GM23248 (cell line): ENCODE measurements at regions not wholly inside any gene's neighbourhood (a gene's known extent, or its start where the extent isn't known, plus 50 kb on each side); places are given as distances from the start of the nearest gene placed in this dataset.
"Not testable (repeated sequence)": the region's sequence is repeated elsewhere in the genome, so short reads cannot be mapped to it uniquely, and the experiment has no call there.

Experiments used
- DNase-seq: peaks from one replicate; pipeline ENCODE4 v3.0.0-alpha.2; 2015
- H2AFZ ChIP-seq: fragments of 200-600 bp; sonication (generic); 2 replicates; pipeline ENCODE4 v1.6.1; 2016; ENCODE audit warnings: antibody characterized with exemption
- H3F3A ChIP-seq: fragments of 200-600 bp; sonication (generic); 2 replicates; pipeline ENCODE4 v1.6.1; 2016; ENCODE audit warnings: mild to moderate bottlenecking, antibody characterized with exemption, mixed run types; ENCODE audit not compliant: insufficient read depth
- H3K27ac ChIP-seq: fragments of 200-600 bp; sonication (generic); 2 replicates; pipeline ENCODE4 v1.5.1; 2016; ENCODE audit warnings: mild to moderate bottlenecking
- H3K27me3 ChIP-seq: fragments of 200-600 bp; sonication (generic); replicated peaks from 2 replicates; pipeline ENCODE4 v1.6.1; 2016; ENCODE audit warnings: mild to moderate bottlenecking; ENCODE audit not compliant: insufficient read depth
- H3K36me3 ChIP-seq: fragments of 200-600 bp; sonication (generic); 2 replicates; pipeline ENCODE4 v1.6.1; 2016; ENCODE audit warnings: low read depth, mild to moderate bottlenecking
- H3K4me1 ChIP-seq: fragments of 200-600 bp; sonication (generic); 2 replicates; pipeline ENCODE4 v1.6.1; 2016; ENCODE audit warnings: mild to moderate bottlenecking; ENCODE audit not compliant: insufficient read depth
- H3K4me2 ChIP-seq: fragments of 200-600 bp; sonication (generic); one replicate; pipeline ENCODE4 v1.6.1; 2016; ENCODE audit warnings: mild to moderate bottlenecking; ENCODE audit not compliant: unreplicated experiment
- H3K4me3 ChIP-seq: fragments of 200-600 bp; sonication (generic); 2 replicates; pipeline ENCODE4 v1.5.1; 2016; ENCODE audit warnings: mild to moderate bottlenecking
- H3K79me2 ChIP-seq: fragments of 200-600 bp; sonication (generic); 2 replicates; pipeline ENCODE4 v1.6.1; 2016; ENCODE audit warnings: mild to moderate bottlenecking; ENCODE audit not compliant: insufficient read depth
- H3K9ac ChIP-seq: fragments of 200-600 bp; sonication (generic); 2 replicates; pipeline ENCODE4 v1.6.1; 2016; ENCODE audit warnings: mild to moderate bottlenecking
- H3K9me2 ChIP-seq: fragments of 200-600 bp; sonication (generic); 2 replicates; pipeline ENCODE4 v1.6.1; 2016; ENCODE audit warnings: mixed run types, mild to moderate bottlenecking, moderate library complexity; ENCODE audit not compliant: insufficient read depth
- H3K9me3 ChIP-seq: fragments of 200-600 bp; sonication (generic); one replicate; pipeline ENCODE4 v1.6.1; 2017; ENCODE audit warnings: low read depth
- H4K20me1 ChIP-seq: fragments of 200-600 bp; sonication (generic); 2 replicates; pipeline ENCODE4 v1.6.0; 2016; ENCODE audit not compliant: insufficient read depth
- EZH2 ChIP-seq: fragments of 200-600 bp; sonication (generic); IDR thresholded peaks from 2 replicates; pipeline ENCODE4 v1.6.1; 2018; ENCODE audit warnings: antibody characterized with exemption, mild to moderate bottlenecking; ENCODE audit not compliant: insufficient read depth, poor library complexity, severe bottlenecking
- EZH2phosphoT487 ChIP-seq: fragments of 200-600 bp; sonication (generic); IDR thresholded peaks from 2 replicates; pipeline ENCODE4 v1.6.1; 2018; ENCODE audit warnings: antibody characterized with exemption, moderate library complexity, mild to moderate bottlenecking, low read depth; ENCODE audit not compliant: insufficient read depth
- WGBS, 2 experiments: methylation state at CpG; one replicate each; pipeline ENCODE4 v1.1.6; 2015 to 2017; ENCODE audit warnings: low lambda C conversion rate in 2 of 2, low coverage in 1 of 2; ENCODE audit errors: missing lambda C conversion rate in 2 of 2; 5-methylcytosine and 5-hydroxymethylcytosine counted together
- in situ Hi-C: fragments of 300-500 bp; cut with MboI; formaldehyde crosslinking; loops from 2 replicates; pipeline ENCODE4 v1.15.0; 2020

GRCh38 chr9:73280113-73280512 is 128.4 kb downstream of the ANXA1 start:
- 13 to 14% methylated on average over 3 of the region's 3 CpGs for WGBS, 2 experiments
- Histone ChIP-seq H4K20me1 (no peaks in the 10 kb centered on the region), H3K4me3 (no peak overlapping the region), H3K9me3 (no peaks in the 10 kb centered on the region), H3K36me3 (no peaks in the 10 kb centered on the region), H3K27ac (no peak overlapping the region), H3K9ac (no peak overlapping the region), H3K4me1 (no peaks in the 10 kb centered on the region), H3K27me3 (peaks cover 14% of the 10 kb centered on the region; the same call in 1 of the 2 replicates), H3K4me2 (no peak overlapping the region), H3K79me2 (no peaks in the 10 kb centered on the region), H2AFZ (no peak overlapping the region), H3K9me2 (peaks cover 4% of the 10 kb centered on the region; the same call in 1 of the 2 replicates), H3F3A (no peaks in the 10 kb centered on the region)
- no peak for DNase-seq
- TF ChIP-seq EZH2phosphoT487: no peak
- no peak for TF ChIP-seq EZH2
- in situ Hi-C loops: no loop called here

DNA sequence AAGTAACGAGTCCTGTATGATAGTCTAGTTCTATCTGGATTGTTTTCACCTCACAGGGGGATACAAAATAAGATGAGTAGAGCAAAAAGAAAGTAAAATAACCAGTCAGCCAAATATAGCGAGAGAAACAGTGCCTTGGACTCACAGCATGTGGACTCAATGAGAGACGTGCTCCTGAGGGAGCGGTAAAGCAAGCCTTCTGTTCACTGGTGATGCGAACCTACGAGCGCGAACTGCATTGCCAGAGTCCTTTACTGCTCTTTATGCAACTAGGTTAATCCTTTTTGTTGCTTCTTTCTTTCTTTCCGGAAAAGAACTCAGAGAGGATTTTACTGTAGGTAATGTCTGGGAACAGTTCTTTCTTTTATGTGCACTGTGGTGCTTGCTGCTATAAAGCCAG is 132.7 kb downstream of the ANXA1 start:
- 45 to 50% methylated on average over 9 of the region's 9 CpGs for WGBS, 2 experiments

DNA sequence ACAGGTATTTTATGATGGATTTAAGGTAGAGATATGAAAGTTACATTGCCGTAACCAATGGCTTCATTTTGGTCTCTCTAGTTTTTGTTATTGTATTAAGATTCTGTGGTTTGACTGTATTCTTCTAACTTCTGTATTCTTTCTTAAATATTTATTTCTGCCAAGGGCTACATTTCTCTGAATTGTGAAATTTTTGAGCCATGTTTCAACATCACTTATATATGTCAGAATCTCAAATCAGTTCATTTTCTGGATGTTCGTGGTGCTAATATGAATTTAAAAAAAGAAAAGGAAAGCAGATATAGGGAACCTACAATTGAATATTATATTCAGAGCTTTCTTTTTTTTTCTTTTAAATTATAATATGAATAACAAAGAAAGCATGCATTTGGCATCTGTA is 142.7 kb downstream of the ANXA1 start:
- TF ChIP-seq EZH2phosphoT487 (no peak), EZH2 (no peak)
- Histone ChIP-seq H3K36me3 (no peaks in the 10 kb centered on the region), H3K27me3 (no peaks in the 10 kb centered on the region), H3K4me1 (no peaks in the 10 kb centered on the region), H2AFZ (no peak overlapping the region), H3K79me2 (no peaks in the 10 kb centered on the region), H3K4me3 (no peak overlapping the region), H3K9me3 (no peaks in the 10 kb centered on the region), H3K9ac (no peak overlapping the region), H3F3A (no peaks in the 10 kb centered on the region), H3K27ac (no peak overlapping the region), H3K9me2 (no peaks in the 10 kb centered on the region), H4K20me1 (no peaks in the 10 kb centered on the region), H3K4me2 (no peak overlapping the region)
- in situ Hi-C loops: no loop called here
- WGBS, 2 experiments: 38 to 40% methylated on average over 2 of the region's 2 CpGs
- no peak for DNase-seq

More for the DNA sequence above, 132.7 kb downstream of the ANXA1 start:
- Histone ChIP-seq H3K79me2 (no peaks in the 10 kb centered on the region), H3K9ac (no peak overlapping the region), H3K4me1 (no peaks in the 10 kb centered on the region), H2AFZ (no peak overlapping the region), H3F3A (no peaks in the 10 kb centered on the region), H3K9me2 (peaks cover 4% of the 10 kb centered on the region; the same call in 1 of the 2 replicates), H3K27me3 (peaks cover 7% of the 10 kb centered on the region; the same call in 1 of the 2 replicates), H3K4me3 (no peak overlapping the region), H3K9me3 (no peaks in the 10 kb centered on the region), H3K27ac (no peak overlapping the region), H3K4me2 (no peak overlapping the region), H4K20me1 (no peaks in the 10 kb centered on the region), H3K36me3 (no peaks in the 10 kb centered on the region)
- no peak for TF ChIP-seq EZH2phosphoT487
- TF ChIP-seq EZH2: no peak
- no peak for DNase-seq
- in situ Hi-C loops: no loop called here

DNA sequence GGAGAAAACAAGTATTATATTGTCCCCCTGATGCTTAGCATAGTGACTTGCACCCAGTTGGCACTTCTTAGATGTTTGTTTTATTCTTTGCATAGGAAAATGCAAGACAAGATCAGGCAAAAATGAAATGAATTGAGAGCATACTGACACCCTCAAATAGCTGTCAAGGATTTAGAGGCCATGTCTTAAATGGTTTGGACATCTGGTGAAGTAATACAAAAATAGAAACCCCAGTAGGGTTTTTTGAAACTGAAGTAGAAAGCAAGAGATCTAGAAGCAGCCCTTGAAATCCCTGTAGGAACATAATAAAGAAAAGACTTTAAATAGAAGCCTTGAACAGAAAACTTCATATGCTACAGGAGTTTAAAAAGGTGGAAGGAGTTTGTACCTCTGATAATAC is 174.3 kb downstream of the ANXA1 start:
- Histone ChIP-seq H3K4me2 (no peak overlapping the region), H3K9ac (no peak overlapping the region), H3K4me1 (no peaks in the 10 kb centered on the region), H3K36me3 (no peaks in the 10 kb centered on the region), H3F3A (no peaks in the 10 kb centered on the region), H3K4me3 (no peak overlapping the region), H2AFZ (no peak overlapping the region), H4K20me1 (no peaks in the 10 kb centered on the region), H3K79me2 (no peaks in the 10 kb centered on the region), H3K27me3 (no peaks in the 10 kb centered on the region), H3K9me2 (no peaks in the 10 kb centered on the region), H3K9me3 (no peaks in the 10 kb centered on the region), H3K27ac (no peak overlapping the region)
- TF ChIP-seq EZH2: no peak
- TF ChIP-seq EZH2phosphoT487: no peak
- in situ Hi-C loops: no loop called here
- DNase-seq: no peak

DNA sequence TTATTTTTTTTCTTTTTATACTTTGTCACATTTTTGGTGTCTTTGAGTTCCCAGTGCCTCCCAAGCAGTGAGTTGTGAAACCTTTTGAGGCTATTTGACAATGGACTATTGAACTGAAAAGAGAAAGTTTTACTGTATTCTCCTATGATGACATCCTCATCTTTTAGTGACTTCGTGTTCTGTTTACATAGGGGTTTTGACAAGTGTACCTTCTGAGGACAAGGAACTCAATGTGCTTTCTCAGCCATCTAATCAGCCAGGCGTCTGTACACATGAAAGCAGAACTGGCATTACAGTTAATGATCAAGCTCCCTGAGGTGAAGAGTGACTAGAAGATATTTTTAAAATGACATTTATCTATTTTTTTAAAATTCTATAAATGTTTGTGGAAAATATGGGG is 175.5 kb downstream of the ANXA1 start:
- no peak overlapping the region for H2AFZ ChIP-seq
- H4K20me1 ChIP-seq: no peaks in the 10 kb centered on the region
- H3K9me2 ChIP-seq: no peaks in the 10 kb centered on the region
- H3K9ac ChIP-seq: no peak overlapping the region
- H3F3A ChIP-seq: no peaks in the 10 kb centered on the region
- H3K9me3 ChIP-seq: no peaks in the 10 kb centered on the region
- no peaks in the 10 kb centered on the region for H3K36me3 ChIP-seq
- DNase-seq: no peak
- no peak overlapping the region for H3K4me2 ChIP-seq
- in situ Hi-C loops: no loop called here
- WGBS, 2 experiments: 5 to 12% methylated on average over 2 of the region's 2 CpGs
- H3K4me3 ChIP-seq: no peak overlapping the region
- H3K4me1 ChIP-seq: no peaks in the 10 kb centered on the region
- H3K27ac ChIP-seq: no peak overlapping the region
- no peaks in the 10 kb centered on the region for H3K79me2 ChIP-seq
- TF ChIP-seq EZH2phosphoT487 (no peak), EZH2 (no peak)
- no peaks in the 10 kb centered on the region for H3K27me3 ChIP-seq

GRCh38 chr9:73337182-73337581 is 185.5 kb downstream of the ANXA1 start:
- H3K4me1 ChIP-seq, H3K9me2 ChIP-seq, H3K27me3 ChIP-seq, in situ Hi-C loops, H4K20me1 ChIP-seq, H3K9me3 ChIP-seq, H3K27ac ChIP-seq, DNase-seq, H3K4me2 ChIP-seq, H3K4me3 ChIP-seq, H2AFZ ChIP-seq, H3K9ac ChIP-seq, H3K79me2 ChIP-seq, H3F3A ChIP-seq, H3K36me3 ChIP-seq: not testable (repeated sequence)
- 61 to 80% methylated on average over 2 of the region's 2 CpGs for WGBS, 2 experiments
